22Rv1 (cell line): ENCODE measurements at regions not wholly inside any gene's neighbourhood (a gene's known extent, or its start where the extent isn't known, plus 50 kb on each side); places are given as distances from the start of the nearest gene placed in this dataset.

Source experiments
- H3K27ac ChIP-seq: fragments of 450-650 bp; 2 replicates; pipeline ENCODE4 v1.5.1; 2017
- ZFX ChIP-seq: fragments of 450-650 bp; IDR thresholded peaks from 2 replicates; pipeline ENCODE4 v1.6.1; 2017; ENCODE audit warnings: antibody characterized with exemption, borderline replicate concordance
- TF ChIP-seq, protein P1 (sequence below): fragments of 450-650 bp; IDR thresholded peaks from 2 replicates; pipeline ENCODE4 v1.5.1; 2017; ENCODE audit warnings: mild to moderate bottlenecking

GRCh38 chr21:24910591-24910990 is 696.7 kb downstream of the MRPL39 start:
- no peak for TF ChIP-seq ZFX
- TF ChIP-seq, protein P1, sequence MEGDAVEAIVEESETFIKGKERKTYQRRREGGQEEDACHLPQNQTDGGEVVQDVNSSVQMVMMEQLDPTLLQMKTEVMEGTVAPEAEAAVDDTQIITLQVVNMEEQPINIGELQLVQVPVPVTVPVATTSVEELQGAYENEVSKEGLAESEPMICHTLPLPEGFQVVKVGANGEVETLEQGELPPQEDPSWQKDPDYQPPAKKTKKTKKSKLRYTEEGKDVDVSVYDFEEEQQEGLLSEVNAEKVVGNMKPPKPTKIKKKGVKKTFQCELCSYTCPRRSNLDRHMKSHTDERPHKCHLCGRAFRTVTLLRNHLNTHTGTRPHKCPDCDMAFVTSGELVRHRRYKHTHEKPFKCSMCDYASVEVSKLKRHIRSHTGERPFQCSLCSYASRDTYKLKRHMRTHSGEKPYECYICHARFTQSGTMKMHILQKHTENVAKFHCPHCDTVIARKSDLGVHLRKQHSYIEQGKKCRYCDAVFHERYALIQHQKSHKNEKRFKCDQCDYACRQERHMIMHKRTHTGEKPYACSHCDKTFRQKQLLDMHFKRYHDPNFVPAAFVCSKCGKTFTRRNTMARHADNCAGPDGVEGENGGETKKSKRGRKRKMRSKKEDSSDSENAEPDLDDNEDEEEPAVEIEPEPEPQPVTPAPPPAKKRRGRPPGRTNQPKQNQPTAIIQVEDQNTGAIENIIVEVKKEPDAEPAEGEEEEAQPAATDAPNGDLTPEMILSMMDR: no peak
- H3K27ac ChIP-seq: no peak overlapping the region

GRCh38 chr21:24903994-24904635 is 703.2 kb downstream of the MRPL39 start:
- TF ChIP-seq ZFX: no peak
- no peak overlapping the region for H3K27ac ChIP-seq

GRCh38 chr21:24899138-24899537 is 708.1 kb downstream of the MRPL39 start:
- H3K27ac ChIP-seq: no peak overlapping the region
- TF ChIP-seq ZFX: no peak
- TF ChIP-seq, protein P1: no peak

DNA sequence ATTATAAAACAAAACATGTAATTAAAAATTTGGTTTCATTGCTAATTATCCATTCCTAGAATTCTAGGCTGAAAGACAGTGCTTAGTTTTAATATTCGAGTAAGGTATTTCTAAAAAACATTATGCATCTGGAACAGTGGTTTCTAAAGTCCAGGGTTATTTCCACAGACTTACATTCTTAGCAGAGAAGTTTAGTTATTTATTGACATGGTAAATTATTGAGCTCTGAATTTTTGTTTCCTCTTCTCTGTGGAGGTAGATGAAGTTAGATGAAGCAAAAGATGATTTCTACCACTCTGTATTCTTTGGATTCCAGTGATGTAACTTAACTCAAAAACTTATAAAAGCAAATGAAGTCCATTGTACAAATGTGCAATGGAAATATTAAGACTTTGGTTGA is 709.4 kb downstream of the MRPL39 start:
- TF ChIP-seq, protein P1: no peak

DNA sequence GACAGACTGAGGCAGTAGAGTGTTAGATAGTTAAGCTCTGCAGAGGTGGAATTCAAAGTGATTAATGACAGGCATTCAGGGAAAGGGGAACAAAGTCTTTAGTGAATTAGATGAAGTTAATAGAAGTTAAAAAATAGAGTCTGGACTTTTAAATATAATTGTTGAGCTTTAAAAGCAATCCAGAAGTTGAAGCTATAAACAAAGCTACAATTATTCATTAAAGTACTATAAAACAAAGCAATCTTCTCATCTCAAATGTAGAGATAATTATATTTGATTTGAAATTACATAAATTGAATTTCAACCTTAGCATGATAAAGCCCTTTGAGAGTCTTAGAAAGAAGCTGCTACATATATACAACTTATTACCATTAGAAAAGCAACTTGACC is 710.6 kb downstream of the MRPL39 start:
- no peak for TF ChIP-seq ZFX
- TF ChIP-seq, protein P1: no peak
- no peak overlapping the region for H3K27ac ChIP-seq

More for the DNA sequence above, 709.4 kb downstream of the MRPL39 start:
- no peak overlapping the region for H3K27ac ChIP-seq

DNA sequence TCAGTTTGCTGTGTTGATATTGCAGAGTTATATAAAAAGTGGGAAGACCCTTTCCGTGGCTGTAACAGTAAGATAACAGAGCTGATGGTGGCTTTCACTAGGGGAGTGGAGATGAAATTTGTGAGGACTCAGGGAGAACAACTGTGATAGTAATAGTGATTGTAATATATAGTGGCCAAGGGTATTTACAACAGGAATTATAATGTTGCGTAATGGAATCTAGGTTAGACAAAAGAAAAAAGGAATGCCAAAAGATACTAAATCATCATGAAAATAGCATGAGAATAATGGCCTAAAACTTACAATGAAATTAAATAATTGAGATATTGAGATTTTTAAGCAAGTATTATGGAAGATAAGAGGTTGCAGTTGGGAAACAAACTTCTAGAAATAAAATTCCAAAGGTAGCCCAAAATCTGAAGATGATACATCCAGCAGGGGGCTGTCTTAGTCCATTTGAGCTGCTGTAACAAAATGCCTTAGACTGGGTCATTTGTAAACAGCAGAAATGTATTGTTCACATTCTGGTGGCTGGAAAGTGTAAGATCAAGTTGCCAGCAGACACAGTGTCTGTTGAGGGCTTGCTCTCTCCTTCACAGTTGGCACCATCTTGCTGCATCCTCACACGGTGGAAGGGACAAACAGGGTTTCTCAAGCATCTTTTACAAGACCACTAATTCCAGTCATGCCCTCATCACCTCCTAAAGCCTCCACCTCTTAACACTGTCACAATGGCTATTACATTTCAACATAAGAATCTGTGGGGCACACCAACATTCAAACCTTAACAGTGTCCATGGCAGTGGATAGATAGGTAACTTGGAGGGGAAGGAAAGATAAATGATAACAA is 711.2 kb downstream of the MRPL39 start:
- TF ChIP-seq ZFX: no peak
- TF ChIP-seq, protein P1: peak; percentile 70
- no peak overlapping the region for H3K27ac ChIP-seq

- TF ChIP-seq, protein P1: no peak
- TF ChIP-seq ZFX: no peak
- no peak overlapping the region for H3K27ac ChIP-seq
Observed at GRCh38 chr21:24894324-24894723, 713.0 kb downstream of the MRPL39 start.
